Inflammatory macrophage treated with lipopolysaccharide for 4 hours (primary cell): ENCODE measurements at regions not wholly inside any gene's neighbourhood (a gene's known extent, or its start where the extent isn't known, plus 50 kb on each side); places are given as distances from the start of the nearest gene placed in this dataset.
"Not testable (repeated sequence)": the region's sequence is repeated elsewhere in the genome, so short reads cannot be mapped to it uniquely, and the experiment has no call there.

ENCODE experiments used
- DNase-seq: peaks from one replicate; pipeline ENCODE4 v3.0.0-alpha.2; 2020

- DNase-seq, result no peak
Observed at GRCh38 chr12:13552830-13553229, 356.3 kb downstream of the EMP1 start.

GRCh38 chr12:13547283-13547682 lies 350.8 kb downstream of the EMP1 start:
- no peak for DNase-seq

DNA sequence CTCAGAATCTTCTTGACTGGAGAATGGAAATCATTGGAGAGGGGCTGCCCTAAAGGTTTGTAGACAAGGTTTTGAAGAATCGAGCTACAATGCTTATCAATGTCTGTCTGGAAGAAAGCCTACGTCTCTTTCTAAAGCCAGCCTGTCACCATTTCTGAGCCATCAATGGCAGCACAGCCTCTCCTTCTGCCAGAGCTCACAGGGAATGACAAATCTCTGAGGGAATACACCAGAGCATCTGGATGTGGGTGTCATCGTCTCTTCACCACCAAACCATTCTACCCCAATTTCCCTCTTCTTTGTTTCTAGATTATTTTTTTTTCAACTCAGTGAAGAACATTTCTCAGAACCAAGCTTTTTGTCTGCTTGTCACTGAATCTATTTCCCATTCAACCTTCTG lies 349.7 kb downstream of the EMP1 start:
- no peak for DNase-seq

DNA sequence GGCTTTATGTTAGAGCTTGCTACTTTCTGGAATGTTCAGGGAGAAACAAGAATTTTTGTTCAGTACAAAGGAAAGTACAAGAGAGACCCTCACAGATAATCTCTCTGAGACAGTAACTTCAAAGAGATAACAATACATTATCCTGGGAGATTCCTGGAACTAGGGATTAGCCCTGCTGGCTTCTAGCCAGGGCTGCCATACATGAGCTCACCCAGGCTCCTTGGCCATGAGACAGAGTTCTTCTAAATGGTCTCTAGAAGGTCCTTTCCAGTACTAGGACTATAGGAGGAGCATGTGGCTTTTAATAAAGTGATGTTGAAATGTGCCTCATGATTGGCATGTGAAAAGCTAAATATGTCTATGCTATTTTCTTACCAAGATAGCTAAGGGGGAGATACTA lies 342.5 kb downstream of the EMP1 start:
- no peak for DNase-seq

DNA sequence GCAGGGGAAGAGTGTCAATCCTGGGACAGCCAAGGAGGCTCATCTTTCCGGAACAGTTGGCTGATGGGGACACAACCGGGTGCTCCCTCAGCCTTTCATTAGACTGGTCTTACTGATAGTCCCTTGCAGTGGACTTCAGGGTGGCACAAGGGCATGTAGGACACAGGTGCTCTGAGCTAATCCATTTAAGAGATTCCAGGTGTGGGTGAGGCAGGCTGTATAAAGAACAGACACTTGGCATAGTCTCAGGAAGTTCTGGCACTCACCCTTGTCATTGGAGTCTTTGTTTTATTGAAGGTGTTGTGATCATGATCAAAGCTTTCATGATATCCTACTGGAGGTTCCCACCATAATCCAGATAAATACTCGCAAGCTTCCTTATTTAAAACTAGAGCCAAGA lies 341.6 kb downstream of the EMP1 start:
- no peak for DNase-seq

DNA sequence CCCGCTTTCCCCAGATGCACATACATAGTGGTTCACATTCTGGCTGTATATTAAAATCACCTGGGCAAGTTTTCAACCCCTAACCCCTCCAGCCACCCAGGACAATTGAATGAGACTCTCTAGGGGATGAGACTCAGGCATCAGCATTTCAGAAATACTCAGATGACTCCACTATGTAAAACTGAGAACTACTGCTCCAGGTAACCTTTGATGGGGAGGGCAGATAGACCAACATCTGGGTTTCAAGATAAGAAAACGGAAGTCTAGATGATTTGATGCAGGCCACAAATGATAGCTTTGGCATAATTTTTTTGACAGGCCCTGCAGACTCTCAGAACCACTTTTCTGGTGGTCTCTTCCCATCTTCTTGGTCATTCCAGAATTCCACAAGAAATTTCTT lies 341.1 kb downstream of the EMP1 start:
- no peak for DNase-seq

DNA sequence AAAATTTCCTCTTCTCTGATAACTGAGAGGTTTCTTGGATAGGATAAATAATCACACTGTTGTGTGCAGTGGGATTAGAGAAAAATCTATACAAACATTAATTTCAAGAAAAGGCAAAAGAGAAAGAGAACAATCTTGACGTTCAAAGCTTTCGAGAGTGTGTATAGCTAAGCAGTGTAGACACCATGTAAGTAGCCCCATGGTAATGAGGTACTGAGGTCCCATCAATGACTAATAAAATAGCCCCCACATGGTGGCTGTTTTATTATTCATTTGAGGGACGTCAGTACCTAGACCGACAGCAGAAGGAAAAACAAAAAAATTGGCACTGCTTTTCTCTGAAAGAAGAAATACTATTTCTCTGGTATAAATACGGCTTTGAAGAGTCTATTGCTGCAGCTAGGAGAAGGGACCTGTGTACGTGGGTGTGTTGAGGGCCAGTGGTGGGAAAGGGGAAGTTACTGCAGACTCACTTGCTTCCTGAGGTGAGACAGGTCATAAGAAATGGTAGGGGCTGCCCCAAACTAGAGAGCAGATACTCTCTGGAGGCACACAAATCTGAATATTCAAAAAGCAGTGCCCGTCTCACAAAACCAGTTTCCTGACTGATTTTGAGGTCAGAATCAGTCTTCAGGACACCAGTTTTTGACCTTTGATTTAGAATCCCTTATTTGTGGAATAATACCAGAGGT lies 339.8 kb downstream of the EMP1 start:
- DNase-seq, result no peak

DNA sequence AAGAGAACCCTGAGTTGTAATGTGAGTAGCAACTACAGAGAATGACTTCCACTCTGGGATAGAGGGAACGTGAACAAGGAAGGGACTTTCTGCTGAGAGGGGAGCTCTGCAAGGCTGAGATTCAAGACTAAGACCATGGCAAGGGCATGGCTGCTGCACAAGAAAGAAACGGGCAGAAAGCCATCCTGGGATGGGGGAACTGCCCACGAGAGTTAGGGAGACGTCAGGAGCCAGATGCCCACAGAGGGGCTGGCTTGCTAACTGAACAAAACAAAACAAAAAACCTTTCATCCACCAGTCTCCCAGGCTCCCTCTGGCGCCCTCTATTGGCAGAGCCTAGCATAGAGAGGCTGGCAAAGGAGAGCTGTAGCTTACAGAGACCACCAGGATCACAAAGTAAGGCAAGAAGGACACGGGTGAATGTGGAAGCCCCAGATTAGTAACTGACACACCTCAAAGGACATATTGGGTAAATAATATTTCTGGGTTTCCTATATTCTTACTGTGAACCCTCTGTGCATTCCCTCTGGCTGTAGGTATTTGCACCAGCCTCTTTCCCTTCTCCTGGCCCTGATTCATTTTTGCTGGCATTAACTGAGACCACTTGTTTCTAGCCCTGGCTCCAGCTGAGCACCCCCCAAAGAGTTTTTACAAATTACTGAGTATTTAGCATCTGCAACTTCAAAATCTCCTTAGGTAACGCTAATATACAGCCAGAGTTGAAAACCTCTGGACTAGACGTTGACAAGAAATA lies 338.3 kb downstream of the EMP1 start:
- DNase-seq, result peak; percentile 31

GRCh38 chr12:13534242-13534641 lies 337.7 kb downstream of the EMP1 start:
- no peak for DNase-seq

DNA sequence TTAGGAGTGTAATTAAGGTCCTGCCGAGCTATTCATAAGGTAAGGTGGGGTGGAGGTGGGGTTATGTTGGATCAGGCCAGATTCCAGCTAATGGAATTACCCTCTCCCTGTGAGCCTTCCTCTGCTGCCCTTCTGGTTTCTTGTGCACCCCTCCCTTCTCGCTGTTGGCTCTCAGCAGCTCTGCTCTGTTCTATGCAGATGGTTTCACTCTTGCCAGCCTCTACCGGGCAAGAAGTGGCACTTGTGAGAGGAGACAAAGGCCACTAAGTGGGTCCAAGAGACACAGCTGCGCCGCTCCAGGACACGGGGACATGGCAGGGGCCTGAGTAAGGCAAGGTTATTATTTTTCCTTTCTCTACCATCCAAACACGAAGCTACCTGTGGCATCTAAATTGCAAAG lies 334.4 kb downstream of the EMP1 start:
- DNase-seq, result no peak

- not testable (repeated sequence) for DNase-seq
Observed at GRCh38 chr12:13526185-13526921, 329.8 kb downstream of the EMP1 start.

DNA sequence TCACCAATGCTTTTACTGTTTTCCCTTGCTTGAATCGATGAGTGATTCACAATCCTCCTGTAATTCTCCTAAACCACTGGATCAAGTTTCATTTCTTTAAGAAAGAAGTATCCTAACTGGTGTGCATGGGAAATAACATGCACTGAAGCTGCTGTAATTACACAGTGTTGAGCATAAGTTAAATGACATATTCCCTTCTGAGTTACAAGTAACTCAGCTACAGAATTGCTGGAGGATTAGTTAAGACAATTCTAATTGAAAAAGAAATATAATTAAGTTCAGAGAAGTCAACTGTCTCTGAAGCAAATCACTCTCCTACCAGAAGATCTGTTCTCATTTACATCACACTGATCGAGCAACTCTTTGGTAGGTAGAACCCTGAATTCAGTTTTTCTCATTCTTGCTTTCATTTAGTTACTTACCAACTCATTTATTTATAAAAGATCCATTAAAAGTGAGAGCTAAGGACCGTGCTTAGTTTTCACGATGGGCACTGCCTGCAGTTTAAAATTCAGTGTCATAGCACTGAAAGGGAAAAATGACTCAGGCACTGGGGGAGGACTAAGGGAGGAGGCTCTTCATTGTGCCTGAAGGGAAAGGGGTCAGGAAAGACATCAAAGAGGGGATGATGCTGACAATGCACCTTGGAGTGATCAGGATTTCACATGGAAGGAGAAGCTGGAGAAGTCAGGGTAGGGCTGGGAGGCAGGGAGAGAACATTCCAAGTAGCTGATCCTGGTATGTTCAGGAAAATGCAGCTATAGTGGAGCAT lies 327.2 kb downstream of the EMP1 start:
- no peak for DNase-seq

DNA sequence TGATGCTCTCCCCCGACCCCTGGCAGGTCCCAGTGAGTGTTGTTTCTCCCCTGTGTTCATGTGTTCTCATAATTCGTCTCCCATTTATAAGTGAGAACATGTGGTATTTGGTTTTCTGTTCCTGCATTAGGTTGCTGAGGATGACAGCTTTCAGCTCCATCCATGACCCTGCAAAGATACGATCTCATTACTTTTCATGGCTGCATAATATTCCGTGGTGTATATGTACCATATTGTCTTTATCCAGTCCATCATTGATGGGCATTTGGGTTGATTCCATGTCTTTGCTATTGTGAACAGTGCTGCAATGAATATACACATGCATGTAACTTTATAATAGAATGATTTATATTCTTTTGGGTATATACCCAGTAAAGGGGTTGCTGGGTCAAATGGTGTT lies 321.5 kb downstream of the EMP1 start:
- DNase-seq, result not testable (repeated sequence)

DNA sequence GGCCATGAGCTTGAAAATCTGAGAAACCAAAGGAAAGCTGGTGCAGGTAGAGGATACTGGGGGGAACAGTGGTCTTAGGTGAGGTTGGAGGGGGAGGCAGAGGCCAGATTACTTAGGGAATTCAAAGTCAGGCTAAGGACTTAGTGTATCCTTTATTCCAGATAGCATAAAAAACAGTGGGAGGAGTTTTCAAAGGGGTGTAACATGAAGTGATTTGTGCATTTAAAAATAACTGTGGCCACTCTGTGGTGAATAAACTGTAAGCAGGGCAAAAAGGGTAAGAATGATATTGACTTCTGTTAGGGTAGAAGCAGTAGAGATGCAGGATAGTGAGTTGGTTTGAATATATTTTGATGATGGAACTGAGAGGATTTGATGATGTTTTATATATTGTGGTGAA lies 313.2 kb downstream of the EMP1 start:
- no peak for DNase-seq

DNA sequence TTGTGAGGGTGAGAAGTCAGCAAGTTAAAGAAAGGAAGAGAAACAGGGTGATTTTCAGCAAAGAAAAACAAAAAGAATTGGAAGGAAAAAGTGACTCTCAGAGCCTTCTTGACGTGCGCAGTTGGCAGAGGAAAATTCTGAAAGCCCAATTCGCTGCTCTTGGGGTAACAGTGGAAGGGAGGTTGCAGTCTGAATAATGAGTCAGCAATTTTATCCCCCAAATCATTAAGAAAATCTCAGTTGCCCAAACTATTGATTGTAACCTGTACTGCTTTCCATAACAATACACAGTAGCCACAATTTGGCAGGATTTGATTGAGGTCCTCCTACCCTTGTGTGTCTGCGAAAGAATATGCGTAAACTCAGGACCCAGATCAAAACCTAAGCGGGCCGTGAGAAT lies 309.1 kb downstream of the EMP1 start:
- DNase-seq, result no peak

DNA sequence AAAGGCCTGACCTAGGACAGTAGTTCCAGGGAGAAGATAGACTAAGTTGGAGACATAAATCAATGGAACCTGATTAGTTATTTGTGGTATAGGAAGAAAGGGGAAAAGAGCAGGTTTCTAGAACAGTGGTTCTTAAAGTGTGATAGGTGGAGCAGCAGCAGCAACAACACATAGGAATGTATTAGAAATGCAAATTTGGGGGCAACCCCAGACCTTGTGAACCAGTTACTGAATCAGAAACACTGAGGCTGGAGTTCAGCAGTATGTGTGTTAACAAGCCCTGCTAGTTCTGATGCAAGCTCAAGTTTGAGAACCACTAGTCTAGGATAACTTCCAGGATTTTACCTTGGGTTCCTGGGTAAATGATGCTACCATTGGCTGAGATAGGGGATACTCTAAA lies 308.7 kb downstream of the EMP1 start:
- no peak for DNase-seq

GRCh38 chr12:13504736-13505135 lies 308.2 kb downstream of the EMP1 start:
- DNase-seq, result no peak

GRCh38 chr12:13504074-13504473 lies 307.5 kb downstream of the EMP1 start:
- no peak for DNase-seq

- no peak for DNase-seq
Observed at GRCh38 chr12:13503094-13503835, 306.7 kb downstream of the EMP1 start.

GRCh38 chr12:13499008-13499407 lies 302.5 kb downstream of the EMP1 start:
- DNase-seq, result no peak

DNA sequence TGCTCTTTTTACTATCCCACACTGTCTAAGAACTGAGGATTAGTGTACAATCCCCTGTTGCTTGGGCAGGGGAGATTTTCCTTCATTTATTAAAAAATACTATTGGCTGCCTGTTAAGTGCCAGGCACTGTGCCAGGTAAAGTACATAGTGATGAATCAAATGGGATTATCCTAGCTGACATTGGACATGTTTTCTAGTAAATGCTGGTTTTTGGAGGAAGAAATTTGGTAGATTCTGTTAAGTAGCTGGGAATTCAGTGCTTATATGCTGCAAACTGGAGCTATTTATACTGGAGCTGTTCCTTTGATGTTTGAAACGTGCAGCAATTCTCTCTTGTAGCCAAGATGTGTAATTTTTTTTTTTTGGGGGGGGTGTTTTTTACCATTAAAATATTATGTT lies 299.6 kb downstream of the EMP1 start:
- DNase-seq, result no peak

GRCh38 chr12:13489246-13489645 lies 292.7 kb downstream of the EMP1 start:
- DNase-seq, result no peak

DNA sequence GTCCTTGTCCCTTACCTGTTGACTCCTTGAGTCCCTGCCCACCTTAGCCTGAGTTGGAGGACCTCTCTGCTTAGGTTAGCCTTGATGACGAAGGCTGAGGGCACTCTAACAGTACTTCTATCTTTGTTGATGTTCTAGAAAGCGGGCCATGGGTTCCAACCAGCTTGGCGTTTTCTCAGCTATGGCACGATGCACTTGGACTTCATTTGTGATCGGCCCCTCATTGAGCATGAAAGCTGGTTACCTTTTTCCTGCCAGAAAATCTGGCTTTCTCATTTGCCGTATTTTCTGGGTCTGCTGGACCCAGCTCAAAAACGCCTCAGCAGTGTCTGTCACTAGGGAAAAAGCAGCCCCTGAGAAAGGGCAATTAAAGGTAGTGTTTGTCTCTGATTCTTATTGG lies 290.8 kb downstream of the EMP1 start:
- no peak for DNase-seq
